KOPT-K1 (cell line): ENCODE measurements at regions not wholly inside any gene's neighbourhood (a gene's known extent, or its start where the extent isn't known, plus 50 kb on each side); places are given as distances from the start of the nearest gene placed in this dataset.

Experiments
- H3K27ac ChIP-seq: fragments of 200-600 bp; sonication (generic); 2 replicates; pipeline ENCODE4 v1.5.1; 2016; ENCODE audit warnings: antibody characterized with exemption, mild to moderate bottlenecking, low read depth, low read length; ENCODE audit not compliant: poor library complexity, severe bottlenecking
- H3K36me3 ChIP-seq: fragments of 200-600 bp; sonication (generic); 2 replicates; pipeline ENCODE4 v1.5.1; 2017; ENCODE audit warnings: antibody characterized with exemption, mild to moderate bottlenecking, low read length, moderate library complexity; ENCODE audit not compliant: insufficient read depth
- H3K9me3 ChIP-seq: fragments of 200-600 bp; sonication (generic); 2 replicates; pipeline ENCODE4 v1.5.1; 2017; ENCODE audit warnings: antibody characterized with exemption, low read length, mild to moderate bottlenecking; ENCODE audit not compliant: insufficient read depth, poor library complexity, severe bottlenecking

DNA sequence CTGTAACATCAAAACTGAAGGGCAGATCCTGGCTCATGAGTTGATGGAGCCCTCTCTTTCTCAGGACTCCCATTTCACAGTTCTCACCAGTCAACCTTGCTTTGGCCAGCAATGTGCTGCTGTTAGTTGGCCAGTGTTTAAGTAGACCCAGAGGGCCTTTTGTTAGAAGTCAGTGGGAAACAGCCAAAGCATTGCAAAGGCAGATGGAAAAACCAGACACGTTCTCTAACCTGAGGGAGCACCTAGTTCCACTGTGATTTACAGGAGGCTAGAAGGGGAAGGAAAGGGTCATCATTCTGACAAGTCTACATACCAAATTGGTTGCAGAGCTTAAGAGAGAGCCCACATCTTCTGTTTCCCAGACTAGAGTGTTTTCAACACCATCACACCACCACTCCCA lies 196.4 kb downstream of the OPA1 start:
- Histone ChIP-seq H3K36me3 (no peaks in the 10 kb centered on the region), H3K27ac (no peak overlapping the region), H3K9me3 (no peaks in the 10 kb centered on the region)

DNA sequence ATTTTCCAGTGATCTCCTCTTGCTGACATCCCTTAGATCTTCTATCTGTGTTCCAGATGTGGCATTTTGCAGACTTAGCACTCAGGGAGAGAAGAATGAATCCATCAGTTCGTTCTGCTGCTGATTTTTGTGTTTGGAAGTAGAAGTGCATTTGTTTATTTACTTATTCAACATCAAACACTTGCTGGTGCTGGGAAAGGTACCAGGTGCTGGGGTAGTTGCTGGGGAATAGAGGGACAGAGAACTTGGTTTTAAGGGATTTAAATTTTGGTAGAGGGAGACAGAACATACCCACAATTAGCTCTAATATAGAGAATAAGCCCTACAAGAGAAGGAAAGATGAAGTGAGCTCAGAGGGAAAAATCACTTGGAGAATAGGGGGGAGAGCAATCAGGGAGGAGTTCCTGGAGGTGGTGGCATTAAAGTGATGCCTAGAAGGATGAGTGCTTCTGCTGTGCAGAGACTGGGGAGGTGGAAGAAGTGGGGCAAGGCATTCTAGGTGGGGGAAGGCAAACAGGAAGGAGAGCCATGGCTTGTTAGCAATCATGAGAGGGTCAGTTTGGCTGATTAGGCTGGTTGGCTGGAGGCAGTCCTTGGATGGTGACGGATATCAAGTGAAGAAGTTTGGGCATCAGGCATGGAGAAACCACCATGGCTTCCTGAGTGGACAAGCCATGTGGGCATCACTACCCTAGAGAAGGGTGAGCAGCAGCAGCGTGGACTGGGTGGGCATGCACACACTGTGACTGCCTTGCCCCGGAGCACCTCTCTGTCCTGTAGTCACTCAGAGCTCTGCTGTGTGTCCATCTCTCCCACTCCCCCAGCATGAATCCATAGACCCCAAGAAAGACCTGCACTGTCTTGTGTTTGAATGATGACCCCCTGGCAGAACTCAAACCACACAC lies 197.3 kb downstream of the OPA1 start:
- Histone ChIP-seq H3K27ac (no peak overlapping the region), H3K36me3 (no peaks in the 10 kb centered on the region)

DNA sequence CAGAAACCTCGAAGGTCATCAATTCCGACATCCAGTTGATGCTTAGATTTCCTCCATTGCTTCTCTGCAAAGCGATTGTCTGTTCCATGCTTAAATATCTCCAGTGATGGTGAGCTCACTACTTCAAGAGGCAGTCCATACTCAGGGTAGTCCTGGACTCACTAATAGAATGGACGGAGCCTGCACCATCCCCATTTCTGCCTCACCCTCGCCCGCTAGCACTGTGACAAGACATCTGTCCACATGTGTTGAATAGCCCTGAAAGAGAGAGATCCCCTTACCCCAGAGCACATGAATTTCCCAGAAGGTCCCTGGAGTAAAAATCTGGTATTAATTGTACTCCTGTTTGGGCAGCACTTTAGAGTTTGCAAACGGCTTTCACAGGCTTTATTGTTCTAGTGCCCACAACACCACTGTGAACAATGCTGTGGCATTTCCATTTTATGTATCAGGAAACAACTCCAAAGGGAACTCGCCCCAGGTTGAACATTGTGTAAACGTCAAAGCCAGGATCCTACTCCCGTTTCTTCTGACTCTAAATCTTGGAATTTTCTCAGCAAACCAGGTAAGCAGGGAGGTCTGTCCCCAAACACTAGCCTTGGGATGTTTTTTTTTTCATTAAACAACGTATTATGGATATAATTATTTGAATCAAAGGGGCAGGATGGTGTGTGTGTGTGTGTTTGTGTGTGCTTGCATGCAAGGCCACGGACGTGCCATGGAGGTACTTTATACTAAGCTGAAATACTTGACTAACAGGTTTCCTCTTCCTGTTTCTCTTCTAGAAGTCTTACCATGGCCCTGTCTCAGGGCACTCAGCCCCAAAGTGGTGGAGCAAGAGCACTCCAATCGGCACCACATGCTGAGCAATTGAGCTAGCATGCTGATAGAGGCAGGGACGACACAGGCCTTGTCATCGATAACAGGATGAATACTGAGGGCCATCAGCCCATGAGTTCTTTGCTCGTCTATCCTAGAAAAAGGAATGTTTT lies 198.3 kb downstream of the OPA1 start:
- Histone ChIP-seq H3K9me3 (no peaks in the 10 kb centered on the region), H3K36me3 (no peaks in the 10 kb centered on the region), H3K27ac (no peak overlapping the region)

More for the DNA sequence above, 197.3 kb downstream of the OPA1 start:
- no peaks in the 10 kb centered on the region for H3K9me3 ChIP-seq

DNA sequence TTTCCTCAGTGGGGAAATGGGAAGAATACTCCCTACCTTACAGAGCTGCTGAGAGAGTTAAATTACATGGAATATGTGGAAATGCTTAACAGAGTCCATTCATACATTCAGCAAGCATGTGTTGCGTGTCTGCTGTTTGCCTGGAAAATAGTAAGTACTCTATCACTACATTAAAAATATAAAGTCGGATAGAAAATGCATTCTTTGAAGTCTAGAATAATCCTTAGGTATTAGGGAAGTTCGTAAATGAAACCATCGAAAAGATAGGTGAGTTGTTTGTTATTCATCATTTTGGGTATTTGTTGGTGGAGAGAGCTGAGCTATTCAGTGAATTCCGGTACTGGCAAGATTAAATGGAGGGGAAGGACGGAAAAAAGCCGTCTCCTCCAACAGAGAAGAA lies 200.1 kb downstream of the OPA1 start:
- H3K27ac ChIP-seq: no peak overlapping the region
- H3K9me3 ChIP-seq: no peaks in the 10 kb centered on the region
- H3K36me3 ChIP-seq: no peaks in the 10 kb centered on the region

DNA sequence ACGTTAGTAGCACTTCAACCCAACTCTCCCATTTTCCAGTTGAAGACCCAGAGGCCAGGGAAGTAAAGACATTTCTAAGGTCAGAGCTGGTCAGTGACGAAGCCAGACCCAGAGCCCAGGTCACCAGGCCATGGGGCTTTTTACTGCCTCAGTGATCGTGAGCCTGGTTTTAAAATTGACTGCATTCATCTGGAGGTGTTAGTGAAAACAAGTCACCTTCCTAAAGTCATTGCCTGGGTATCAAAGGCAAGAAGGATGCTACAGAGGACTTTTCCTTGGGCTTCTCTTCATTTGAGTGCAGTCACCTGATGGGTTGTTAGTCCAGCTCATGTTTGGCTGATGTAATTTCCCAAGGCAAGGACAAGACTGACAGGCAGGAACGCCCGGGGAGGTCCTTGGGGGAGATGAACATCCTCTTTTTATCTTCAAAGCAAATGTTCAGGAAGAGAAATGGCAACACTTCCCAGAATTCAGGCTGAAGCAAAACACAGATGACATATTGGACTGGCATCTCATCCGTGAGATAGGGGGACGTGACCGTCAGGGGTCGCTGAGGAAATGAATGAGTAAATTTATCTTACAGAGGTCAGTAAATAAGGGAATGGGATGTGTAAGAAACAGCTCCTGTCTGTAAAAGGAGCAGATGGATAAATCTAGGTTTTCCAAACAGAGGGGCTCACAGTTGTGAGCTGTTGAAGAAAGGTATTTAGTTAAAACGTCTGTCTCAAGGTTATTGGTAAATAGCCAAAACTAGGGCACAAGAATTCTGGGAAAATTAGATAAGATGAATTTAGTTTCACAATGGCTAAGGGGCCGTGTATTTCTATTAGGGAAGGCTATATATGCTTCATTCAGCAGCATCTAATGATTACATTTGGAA lies 201.2 kb downstream of the OPA1 start:
- no peaks in the 10 kb centered on the region for H3K36me3 ChIP-seq
- H3K9me3 ChIP-seq: no peaks in the 10 kb centered on the region
- no peak overlapping the region for H3K27ac ChIP-seq

DNA sequence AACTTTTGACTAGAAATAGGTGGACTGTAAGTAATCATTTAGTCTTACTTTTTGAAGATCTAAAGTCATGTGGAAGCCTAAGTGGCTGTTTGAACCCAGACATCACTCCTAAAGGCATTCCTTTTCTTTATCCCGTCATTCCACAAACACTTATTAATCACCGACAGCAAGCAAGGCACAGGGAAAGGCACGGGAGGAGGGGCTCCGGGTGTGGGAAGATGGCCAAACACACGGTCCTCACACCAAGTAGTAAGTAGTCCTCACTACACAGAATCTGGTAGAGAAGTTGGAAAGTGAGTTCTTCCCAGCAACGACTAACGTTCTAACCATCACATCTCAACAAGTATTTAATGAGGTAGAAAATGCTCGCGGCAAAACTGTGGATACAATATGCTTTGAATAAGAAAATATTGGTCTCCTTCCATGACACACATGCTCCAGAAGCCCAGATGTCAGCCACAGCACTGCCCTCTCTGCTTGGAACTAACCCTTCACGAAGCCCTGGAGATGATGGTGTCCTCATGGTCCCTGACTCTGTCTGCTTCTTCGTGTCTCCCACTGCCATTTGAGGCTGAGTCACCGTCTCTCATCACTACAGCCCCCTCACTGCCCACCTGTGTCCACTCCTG lies 202.2 kb downstream of the OPA1 start:
- H3K27ac ChIP-seq: no peak overlapping the region
- no peaks in the 10 kb centered on the region for H3K9me3 ChIP-seq
- H3K36me3 ChIP-seq: no peaks in the 10 kb centered on the region

DNA sequence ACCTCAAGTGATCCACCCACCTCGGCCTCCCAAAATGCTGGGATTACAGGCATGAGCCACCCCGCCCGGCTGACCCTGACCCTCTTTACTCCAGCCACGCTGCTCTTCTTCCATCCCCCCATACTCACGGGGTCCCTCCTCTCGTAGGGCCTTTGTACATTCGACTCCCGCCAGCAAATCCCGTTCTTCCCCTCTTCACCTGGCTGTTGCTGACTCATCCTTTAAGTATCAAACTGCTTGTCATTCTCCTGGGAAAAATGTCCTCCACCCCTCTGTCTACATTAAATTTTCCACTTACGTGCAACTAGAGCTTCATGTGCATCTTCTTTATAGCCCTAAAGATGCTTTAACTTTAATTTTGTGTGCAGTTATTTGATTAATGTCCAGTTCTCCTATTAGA lies 203.1 kb downstream of the OPA1 start:
- no peak overlapping the region for H3K27ac ChIP-seq
- H3K9me3 ChIP-seq: no peaks in the 10 kb centered on the region
- no peaks in the 10 kb centered on the region for H3K36me3 ChIP-seq

DNA sequence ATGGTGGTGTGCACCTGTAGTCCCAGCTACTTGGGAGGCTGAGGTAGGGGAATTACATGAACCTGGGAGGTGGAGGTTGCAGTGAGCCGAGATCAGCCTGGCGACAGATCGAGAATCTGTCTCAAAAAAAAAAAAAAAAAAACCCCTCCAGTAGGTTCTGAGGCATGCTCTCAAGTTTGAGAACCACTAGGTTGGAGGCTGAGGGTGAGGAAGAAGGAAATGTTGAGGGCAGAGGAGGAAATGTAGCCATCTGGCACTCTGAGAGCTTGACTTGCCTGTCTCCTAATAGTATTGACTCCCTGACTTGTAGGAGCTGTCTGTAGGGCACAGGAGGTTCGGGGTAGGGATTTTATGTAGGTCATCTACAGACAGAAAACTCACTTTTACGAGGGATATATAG lies 204.6 kb downstream of the OPA1 start:
- H3K27ac ChIP-seq: no peak overlapping the region
- H3K36me3 ChIP-seq: no peaks in the 10 kb centered on the region
- H3K9me3 ChIP-seq: no peaks in the 10 kb centered on the region

DNA sequence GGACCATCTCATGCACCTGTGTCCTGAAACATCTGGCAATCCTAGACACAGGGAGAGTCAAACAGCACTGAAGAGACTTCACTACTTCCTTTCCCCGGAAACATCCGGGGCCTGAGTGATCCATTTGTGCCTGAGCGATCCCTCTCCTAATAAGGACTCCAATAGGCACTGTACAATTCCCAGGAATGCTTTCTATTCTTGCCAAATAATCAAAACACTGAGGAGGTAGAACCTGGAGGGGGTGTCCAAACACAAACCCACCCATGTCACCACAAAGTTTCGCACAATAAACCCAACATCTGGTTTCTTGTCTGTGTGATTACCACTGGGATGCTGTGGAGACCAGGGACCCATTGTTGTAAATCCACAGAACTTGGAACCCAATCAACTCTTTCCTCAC lies 205.0 kb downstream of the OPA1 start:
- Histone ChIP-seq H3K27ac (no peak overlapping the region), H3K36me3 (no peaks in the 10 kb centered on the region), H3K9me3 (no peaks in the 10 kb centered on the region)

DNA sequence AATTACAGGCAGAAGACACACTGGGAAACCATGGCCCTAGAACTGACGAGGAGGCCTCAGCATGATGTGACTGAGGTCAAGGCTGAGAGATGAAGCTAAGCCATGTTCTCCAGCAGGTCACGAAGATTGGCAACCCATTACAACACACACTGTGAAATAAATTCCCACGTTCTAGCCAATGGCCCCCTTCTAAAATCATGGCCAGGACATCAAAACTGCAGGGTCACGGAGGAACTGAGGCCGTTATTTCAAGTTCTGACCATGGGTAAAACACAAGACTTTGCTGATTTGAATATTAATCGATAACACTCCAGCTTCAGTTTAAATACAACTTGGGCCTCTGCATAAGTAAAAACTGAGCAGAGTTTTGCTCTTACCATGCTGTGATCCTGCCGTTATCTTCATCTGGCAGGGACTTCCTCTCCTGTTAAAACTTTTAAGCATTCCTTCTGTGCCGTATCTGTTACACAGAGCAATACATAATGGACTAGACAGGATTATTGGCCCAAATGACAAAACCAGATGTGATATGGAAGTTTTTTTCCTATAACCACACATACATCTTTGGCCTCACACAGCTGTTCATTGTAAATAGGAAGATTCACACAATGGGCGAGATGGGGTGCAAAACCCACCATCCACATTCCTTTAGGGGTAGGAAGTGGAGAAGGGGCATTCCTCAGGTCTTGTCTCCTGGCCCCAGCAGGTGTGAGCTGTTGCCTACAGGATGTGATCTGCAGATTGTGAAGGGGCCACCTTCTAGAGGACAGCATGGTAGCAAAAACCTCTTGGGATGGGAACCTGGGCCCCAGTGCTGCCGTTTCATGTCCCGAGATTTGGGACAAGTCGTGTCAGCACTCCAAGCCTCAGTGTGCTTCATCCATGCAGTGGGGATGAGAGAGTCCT lies 207.4 kb downstream of the OPA1 start:
- no peak overlapping the region for H3K27ac ChIP-seq
- no peaks in the 10 kb centered on the region for H3K9me3 ChIP-seq
- no peaks in the 10 kb centered on the region for H3K36me3 ChIP-seq

DNA sequence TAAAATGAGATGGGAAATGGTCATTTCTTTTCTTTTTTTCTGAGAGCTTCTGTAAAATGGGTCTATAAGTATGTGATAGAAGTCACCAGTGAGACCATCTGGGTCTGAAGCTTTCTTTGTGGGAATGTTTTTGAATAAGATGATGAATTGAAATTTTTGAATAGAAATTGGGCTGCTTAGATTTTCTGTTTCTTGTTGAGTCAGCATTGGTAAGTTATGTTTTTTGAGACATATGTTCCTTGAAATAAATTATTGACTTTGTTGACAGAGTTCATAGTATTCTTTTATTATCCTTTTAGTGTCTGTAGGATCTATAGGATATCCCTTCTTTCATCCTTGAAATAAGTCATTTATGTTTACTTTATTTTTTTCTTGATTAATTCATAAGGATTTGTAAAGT lies 208.1 kb downstream of the OPA1 start:
- Histone ChIP-seq H3K36me3 (no peaks in the 10 kb centered on the region), H3K27ac (no peak overlapping the region), H3K9me3 (no peaks in the 10 kb centered on the region)

DNA sequence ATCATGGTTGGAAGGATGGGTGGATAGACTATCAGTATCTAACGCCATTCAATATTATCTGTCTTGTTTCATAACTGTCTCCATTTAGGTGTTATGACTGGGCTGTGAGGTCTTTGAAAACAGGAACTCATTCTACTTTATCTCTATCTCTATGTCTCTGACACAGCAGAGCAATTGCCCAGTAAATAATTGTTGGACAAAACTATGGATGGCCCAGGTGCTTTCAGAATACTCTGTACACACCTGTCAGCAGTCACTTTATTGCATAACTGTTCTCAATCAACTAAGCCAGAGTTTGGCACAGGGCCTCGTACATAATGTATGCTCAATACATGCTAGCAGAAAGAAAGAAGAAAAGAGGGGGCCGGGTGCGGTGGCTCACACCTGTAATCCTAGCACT lies 210.3 kb downstream of the OPA1 start:
- Histone ChIP-seq H3K9me3 (no peaks in the 10 kb centered on the region), H3K36me3 (no peaks in the 10 kb centered on the region), H3K27ac (no peak overlapping the region)

DNA sequence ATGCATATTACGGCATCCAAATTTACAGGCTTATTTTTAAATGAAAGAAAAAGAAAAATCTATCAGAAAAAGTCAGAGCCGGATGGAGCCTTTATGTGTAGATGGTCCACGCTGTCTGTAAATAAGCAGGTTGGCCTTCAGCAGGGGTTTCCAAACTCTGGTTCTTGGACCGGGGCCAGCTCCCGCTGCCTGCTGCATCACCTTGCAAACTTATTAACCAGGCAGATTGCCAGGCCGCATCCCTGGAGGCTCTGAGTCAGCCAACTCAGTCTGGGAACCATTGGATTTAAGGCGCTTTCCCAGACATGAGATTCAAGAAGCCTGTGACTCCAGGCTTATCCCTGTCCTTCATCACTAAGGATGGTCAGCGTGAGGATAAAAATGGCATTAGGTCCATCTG lies 212.4 kb downstream of the OPA1 start:
- Histone ChIP-seq H3K36me3 (no peaks in the 10 kb centered on the region), H3K9me3 (no peaks in the 10 kb centered on the region), H3K27ac (no peak overlapping the region)
